ENCODE measurements at regions not wholly inside any gene's neighbourhood (a gene's known extent, or its start where the extent isn't known, plus 50 kb on each side); places are given as distances from the start of the nearest gene placed in this dataset.

DNA sequence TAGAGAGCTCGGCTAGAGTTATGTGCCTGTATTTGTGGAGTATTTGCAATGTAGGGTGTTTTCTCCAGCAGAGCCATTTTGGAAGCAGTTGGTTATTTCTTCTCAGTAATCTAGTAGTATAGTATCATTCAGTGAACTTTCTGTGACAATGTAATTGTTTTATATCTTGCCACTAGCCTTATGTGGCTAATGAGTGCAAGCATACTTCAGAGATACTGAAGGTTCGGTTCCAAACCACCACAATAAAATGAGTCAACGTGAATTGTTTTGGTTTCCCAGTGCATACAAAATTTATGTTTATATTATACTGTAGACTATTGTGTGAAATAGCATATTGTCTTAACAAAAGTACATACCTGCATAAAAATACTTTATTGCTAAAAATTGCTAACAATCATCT lies 286.9 kb upstream of the TBL1XR1 start:
- Mint-ChIP-seq H3K4me1 (peaks cover 17% of the 10 kb centered on the region), H3K27ac (no peak overlapping the region), H3K36me3 (peaks cover 13% of the 10 kb centered on the region), H3K27me3 (ENCODE audit: low read depth) (no peaks in the 10 kb centered on the region), H3K4me3 (no peak overlapping the region), H3K9me3 (peaks cover 17% of the 10 kb centered on the region)
- TF ChIP-seq, protein P1, sequence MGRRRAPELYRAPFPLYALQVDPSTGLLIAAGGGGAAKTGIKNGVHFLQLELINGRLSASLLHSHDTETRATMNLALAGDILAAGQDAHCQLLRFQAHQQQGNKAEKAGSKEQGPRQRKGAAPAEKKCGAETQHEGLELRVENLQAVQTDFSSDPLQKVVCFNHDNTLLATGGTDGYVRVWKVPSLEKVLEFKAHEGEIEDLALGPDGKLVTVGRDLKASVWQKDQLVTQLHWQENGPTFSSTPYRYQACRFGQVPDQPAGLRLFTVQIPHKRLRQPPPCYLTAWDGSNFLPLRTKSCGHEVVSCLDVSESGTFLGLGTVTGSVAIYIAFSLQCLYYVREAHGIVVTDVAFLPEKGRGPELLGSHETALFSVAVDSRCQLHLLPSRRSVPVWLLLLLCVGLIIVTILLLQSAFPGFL (CRISPR knock-in tag; IDR thresholded peaks at IDR 0.05; ENCODE audit: borderline replicate concordance): no peak
- DNase-seq (ENCODE audit: low spot score) (no peak), ATAC-seq (no peak)
- ChIA-PET POLR2A (no interaction called here), CTCF (interaction anchor here (0.8 kb wide), 1 partner anchor 13 kb away, joined by 3 read pairs; no protein-coding TSS in a partner anchor)

DNA sequence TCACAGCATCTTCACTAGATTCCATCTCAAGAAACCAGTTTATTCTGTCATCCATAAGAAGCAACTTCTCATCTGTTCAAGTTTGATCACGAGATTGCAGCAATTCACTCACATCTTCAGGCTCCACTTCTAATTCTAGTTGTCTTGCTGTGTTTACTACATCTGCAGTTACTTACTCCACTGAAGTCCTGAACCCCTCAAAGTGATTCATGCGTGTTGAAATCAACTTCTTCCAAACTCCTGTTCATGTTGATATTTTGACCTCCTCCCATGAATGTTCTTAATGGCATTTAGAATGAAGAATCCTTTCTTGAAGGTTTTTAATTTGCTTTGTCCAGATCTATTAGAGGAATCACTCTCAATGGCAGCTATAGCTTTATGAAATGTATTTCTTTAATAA lies 287.6 kb upstream of the TBL1XR1 start:
- POLR2A ChIA-PET: no interaction called here
- DNase-seq (ENCODE audit: low spot score): no peak
- no peak for ATAC-seq
- Mint-ChIP-seq H3K4me3 (no peak overlapping the region), H3K36me3 (peaks cover 13% of the 10 kb centered on the region), H3K4me1 (peaks cover 17% of the 10 kb centered on the region), H3K27ac (no peak overlapping the region), H3K9me3 (peaks cover 17% of the 10 kb centered on the region), H3K27me3 (ENCODE audit: low read depth) (no peaks in the 10 kb centered on the region)
- CTCF ChIA-PET: no interaction called here
- TF ChIP-seq, protein P2, sequence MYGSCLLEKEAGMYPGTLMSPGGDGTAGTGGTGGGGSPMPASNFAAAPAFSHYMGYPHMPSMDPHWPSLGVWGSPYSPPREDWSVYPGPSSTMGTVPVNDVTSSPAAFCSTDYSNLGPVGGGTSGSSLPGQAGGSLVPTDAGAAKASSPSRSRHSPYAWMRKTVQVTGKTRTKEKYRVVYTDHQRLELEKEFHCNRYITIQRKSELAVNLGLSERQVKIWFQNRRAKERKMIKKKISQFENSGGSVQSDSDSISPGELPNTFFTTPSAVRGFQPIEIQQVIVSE (CRISPR knock-in tag; IDR thresholded peaks at IDR 0.05; ENCODE audit: borderline replicate concordance): no peak
- TF ChIP-seq SOX15 (CRISPR knock-in tag; IDR thresholded peaks at IDR 0.05): no peak
- TF ChIP-seq, protein P3, sequence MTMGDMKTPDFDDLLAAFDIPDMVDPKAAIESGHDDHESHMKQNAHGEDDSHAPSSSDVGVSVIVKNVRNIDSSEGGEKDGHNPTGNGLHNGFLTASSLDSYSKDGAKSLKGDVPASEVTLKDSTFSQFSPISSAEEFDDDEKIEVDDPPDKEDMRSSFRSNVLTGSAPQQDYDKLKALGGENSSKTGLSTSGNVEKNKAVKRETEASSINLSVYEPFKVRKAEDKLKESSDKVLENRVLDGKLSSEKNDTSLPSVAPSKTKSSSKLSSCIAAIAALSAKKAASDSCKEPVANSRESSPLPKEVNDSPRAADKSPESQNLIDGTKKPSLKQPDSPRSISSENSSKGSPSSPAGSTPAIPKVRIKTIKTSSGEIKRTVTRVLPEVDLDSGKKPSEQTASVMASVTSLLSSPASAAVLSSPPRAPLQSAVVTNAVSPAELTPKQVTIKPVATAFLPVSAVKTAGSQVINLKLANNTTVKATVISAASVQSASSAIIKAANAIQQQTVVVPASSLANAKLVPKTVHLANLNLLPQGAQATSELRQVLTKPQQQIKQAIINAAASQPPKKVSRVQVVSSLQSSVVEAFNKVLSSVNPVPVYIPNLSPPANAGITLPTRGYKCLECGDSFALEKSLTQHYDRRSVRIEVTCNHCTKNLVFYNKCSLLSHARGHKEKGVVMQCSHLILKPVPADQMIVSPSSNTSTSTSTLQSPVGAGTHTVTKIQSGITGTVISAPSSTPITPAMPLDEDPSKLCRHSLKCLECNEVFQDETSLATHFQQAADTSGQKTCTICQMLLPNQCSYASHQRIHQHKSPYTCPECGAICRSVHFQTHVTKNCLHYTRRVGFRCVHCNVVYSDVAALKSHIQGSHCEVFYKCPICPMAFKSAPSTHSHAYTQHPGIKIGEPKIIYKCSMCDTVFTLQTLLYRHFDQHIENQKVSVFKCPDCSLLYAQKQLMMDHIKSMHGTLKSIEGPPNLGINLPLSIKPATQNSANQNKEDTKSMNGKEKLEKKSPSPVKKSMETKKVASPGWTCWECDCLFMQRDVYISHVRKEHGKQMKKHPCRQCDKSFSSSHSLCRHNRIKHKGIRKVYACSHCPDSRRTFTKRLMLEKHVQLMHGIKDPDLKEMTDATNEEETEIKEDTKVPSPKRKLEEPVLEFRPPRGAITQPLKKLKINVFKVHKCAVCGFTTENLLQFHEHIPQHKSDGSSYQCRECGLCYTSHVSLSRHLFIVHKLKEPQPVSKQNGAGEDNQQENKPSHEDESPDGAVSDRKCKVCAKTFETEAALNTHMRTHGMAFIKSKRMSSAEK (CRISPR knock-in tag; IDR thresholded peaks at IDR 0.05; ENCODE audit: borderline replicate concordance): no peak
- TF ChIP-seq, protein P4, sequence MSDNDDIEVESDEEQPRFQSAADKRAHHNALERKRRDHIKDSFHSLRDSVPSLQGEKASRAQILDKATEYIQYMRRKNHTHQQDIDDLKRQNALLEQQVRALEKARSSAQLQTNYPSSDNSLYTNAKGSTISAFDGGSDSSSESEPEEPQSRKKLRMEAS (CRISPR knock-in tag; IDR thresholded peaks at IDR 0.05): no peak
- TF ChIP-seq, protein P5, sequence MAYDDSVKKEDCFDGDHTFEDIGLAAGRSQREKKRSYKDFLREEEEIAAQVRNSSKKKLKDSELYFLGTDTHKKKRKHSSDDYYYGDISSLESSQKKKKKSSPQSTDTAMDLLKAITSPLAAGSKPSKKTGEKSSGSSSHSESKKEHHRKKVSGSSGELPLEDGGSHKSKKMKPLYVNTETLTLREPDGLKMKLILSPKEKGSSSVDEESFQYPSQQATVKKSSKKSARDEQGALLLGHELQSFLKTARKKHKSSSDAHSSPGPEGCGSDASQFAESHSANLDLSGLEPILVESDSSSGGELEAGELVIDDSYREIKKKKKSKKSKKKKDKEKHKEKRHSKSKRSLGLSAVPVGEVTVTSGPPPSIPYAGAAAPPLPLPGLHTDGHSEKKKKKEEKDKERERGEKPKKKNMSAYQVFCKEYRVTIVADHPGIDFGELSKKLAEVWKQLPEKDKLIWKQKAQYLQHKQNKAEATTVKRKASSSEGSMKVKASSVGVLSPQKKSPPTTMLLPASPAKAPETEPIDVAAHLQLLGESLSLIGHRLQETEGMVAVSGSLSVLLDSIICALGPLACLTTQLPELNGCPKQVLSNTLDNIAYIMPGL (CRISPR knock-in tag; IDR thresholded peaks at IDR 0.05): no peak

DNA sequence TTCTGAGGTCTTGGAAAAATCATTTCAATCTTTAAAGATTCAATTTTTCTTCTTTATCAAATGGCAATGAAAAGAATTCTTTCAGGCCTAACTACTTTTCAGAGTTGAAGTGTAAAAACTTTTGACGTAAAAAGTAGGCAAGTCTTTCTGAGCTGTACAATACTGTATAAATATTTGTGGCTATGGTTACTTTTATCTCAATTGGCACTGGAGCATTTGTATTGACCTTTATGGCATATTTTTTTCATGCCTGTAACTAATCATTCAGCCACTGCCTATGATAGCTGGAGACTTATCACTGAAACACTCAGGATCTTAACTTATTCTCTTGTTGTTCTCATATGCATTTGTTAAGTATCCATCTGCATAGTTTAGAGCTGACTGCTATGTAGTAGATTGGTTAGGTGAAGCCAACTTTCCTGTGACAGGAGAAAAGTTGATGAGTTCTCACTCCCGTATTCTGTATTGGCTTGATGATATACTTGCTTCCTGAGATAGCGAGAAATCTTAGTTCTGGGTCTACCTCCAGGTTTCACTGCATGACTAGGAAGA lies 290.4 kb upstream of the TBL1XR1 start:
- Mint-ChIP-seq H3K4me1 (peaks cover 25% of the 10 kb centered on the region), H3K9me3 (peaks cover 17% of the 10 kb centered on the region), H3K36me3 (peaks cover 13% of the 10 kb centered on the region), H3K4me3 (no peak overlapping the region), H3K27me3 (ENCODE audit: low read depth) (no peaks in the 10 kb centered on the region), H3K27ac (no peak overlapping the region)
- DNase-seq (ENCODE audit: low spot score): no peak
- no peak for ATAC-seq
- TF ChIP-seq FOXP1 (CRISPR knock-in tag; IDR thresholded peaks at IDR 0.05; ENCODE audit: borderline replicate concordance) (no peak), ZNF121 (CRISPR knock-in tag; IDR thresholded peaks at IDR 0.05) (no peak)
- TF ChIP-seq, protein P6, sequence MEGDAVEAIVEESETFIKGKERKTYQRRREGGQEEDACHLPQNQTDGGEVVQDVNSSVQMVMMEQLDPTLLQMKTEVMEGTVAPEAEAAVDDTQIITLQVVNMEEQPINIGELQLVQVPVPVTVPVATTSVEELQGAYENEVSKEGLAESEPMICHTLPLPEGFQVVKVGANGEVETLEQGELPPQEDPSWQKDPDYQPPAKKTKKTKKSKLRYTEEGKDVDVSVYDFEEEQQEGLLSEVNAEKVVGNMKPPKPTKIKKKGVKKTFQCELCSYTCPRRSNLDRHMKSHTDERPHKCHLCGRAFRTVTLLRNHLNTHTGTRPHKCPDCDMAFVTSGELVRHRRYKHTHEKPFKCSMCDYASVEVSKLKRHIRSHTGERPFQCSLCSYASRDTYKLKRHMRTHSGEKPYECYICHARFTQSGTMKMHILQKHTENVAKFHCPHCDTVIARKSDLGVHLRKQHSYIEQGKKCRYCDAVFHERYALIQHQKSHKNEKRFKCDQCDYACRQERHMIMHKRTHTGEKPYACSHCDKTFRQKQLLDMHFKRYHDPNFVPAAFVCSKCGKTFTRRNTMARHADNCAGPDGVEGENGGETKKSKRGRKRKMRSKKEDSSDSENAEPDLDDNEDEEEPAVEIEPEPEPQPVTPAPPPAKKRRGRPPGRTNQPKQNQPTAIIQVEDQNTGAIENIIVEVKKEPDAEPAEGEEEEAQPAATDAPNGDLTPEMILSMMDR (IDR thresholded peaks at IDR 0.05): no peak
- TF ChIP-seq, protein P5 (CRISPR knock-in tag; IDR thresholded peaks at IDR 0.05): no peak
- CTCF ChIA-PET: no interaction called here
- POLR2A ChIA-PET: no interaction called here
